SK-N-SH treated with all-trans-retinoic acid at 6 μM for 48 hours (cell line): ENCODE measurements at regions not wholly inside any gene's neighbourhood (a gene's known extent, or its start where the extent isn't known, plus 50 kb on each side); places are given as distances from the start of the nearest gene placed in this dataset.

ENCODE experiments used
- ATAC-seq: fragments of 200-7000 bp; cut with Tn5 transposase; 3 replicates; pipeline ENCODE4 v1.9.1; 2020; ENCODE audit warnings: mild to moderate bottlenecking, moderate library complexity
- ARNTL ChIP-seq: fragments of 450-650 bp; formaldehyde crosslinking; IDR thresholded peaks from 2 replicates; pipeline ENCODE4 v1.5.0; 2020; ENCODE audit warnings: low read depth, mild to moderate bottlenecking, moderate library complexity, borderline replicate concordance
- BACH2 ChIP-seq: fragments of 250-450 bp; sonication (Bioruptor Pico); IDR thresholded peaks from 2 replicates; pipeline ENCODE4 v1.9.0; 2021; ENCODE audit warnings: mild to moderate bottlenecking, borderline replicate concordance
- CREB5 ChIP-seq: fragments of 250-450 bp; sonication (Bioruptor Pico); IDR thresholded peaks from 2 replicates; pipeline ENCODE4 v1.5.1; 2020; ENCODE audit warnings: low read depth, mild to moderate bottlenecking, moderate library complexity
- CSDC2 ChIP-seq: fragments of 250-450 bp; sonication (Bioruptor Pico); IDR thresholded peaks from 2 replicates; pipeline ENCODE4 v1.5.0; 2020; ENCODE audit warnings: mild to moderate bottlenecking, moderate library complexity
- ESRRG ChIP-seq: fragments of 250-450 bp; sonication (Bioruptor Pico); IDR thresholded peaks from 2 replicates; pipeline ENCODE4 v1.6.1; 2021; ENCODE audit warnings: mild to moderate bottlenecking
- GLIS3 ChIP-seq: fragments of 250-450 bp; sonication (Bioruptor Pico); IDR thresholded peaks from 2 replicates; pipeline ENCODE4 v1.5.0; 2020; ENCODE audit warnings: mild to moderate bottlenecking, moderate library complexity
- ISL1 ChIP-seq: fragments of 250-450 bp; sonication (Bioruptor Pico); IDR thresholded peaks from 2 replicates; pipeline ENCODE4 v2.1.2; 2022; ENCODE audit warnings: mild to moderate bottlenecking, moderate library complexity
- OSR1 ChIP-seq: fragments of 250-450 bp; sonication (Bioruptor Pico); IDR thresholded peaks from 2 replicates; pipeline ENCODE4 v1.8.0; 2022; ENCODE audit warnings: moderate library complexity, mild to moderate bottlenecking, inconsistent platforms
- PPARA ChIP-seq: fragments of 250-450 bp; sonication (Bioruptor Pico); IDR thresholded peaks from 2 replicates; pipeline ENCODE4 v1.5.0; 2020; ENCODE audit warnings: mild to moderate bottlenecking, borderline replicate concordance
- RARB ChIP-seq: fragments of 250-450 bp; sonication (Bioruptor Pico); IDR thresholded peaks from 2 replicates; pipeline ENCODE4 v1.8.0; 2021; ENCODE audit warnings: mild to moderate bottlenecking, moderate library complexity
- SNAI2 ChIP-seq: fragments of 250-450 bp; sonication (Bioruptor Pico); IDR thresholded peaks from 2 replicates; pipeline ENCODE4 v1.5.0; 2020; ENCODE audit warnings: mild to moderate bottlenecking, moderate library complexity
- TCF4 ChIP-seq: fragments of 250-450 bp; sonication (Bioruptor Pico); IDR thresholded peaks from 2 replicates; pipeline ENCODE4 v1.8.0; 2021; ENCODE audit warnings: mild to moderate bottlenecking, moderate library complexity, borderline replicate concordance
- TOX ChIP-seq: fragments of 250-450 bp; sonication (Bioruptor Pico); IDR thresholded peaks from 2 replicates; pipeline ENCODE4 v1.8.0; 2021; ENCODE audit warnings: mild to moderate bottlenecking, moderate library complexity, borderline replicate concordance
- ZC3H10 ChIP-seq: fragments of 250-450 bp; sonication (Bioruptor Pico); IDR thresholded peaks from 2 replicates; pipeline ENCODE4 v1.5.1; 2021; ENCODE audit warnings: mild to moderate bottlenecking, moderate library complexity
- ZFP30 ChIP-seq: fragments of 450-650 bp; formaldehyde crosslinking; IDR thresholded peaks from 2 replicates; pipeline ENCODE4 v1.5.0; 2022; ENCODE audit warnings: mild to moderate bottlenecking, moderate library complexity
- ZNF565 ChIP-seq: fragments of 450-650 bp; formaldehyde crosslinking; conservative IDR thresholded peaks from 2 replicates; pipeline ENCODE4 v1.5.0; 2020; ENCODE audit warnings: low read depth, mild to moderate bottlenecking, moderate library complexity
- ZNF70 ChIP-seq: fragments of 450-650 bp; formaldehyde crosslinking; IDR thresholded peaks from 2 replicates; pipeline ENCODE4 v1.5.0; 2020; ENCODE audit warnings: mild to moderate bottlenecking, moderate library complexity
- ZNF8 ChIP-seq: fragments of 450-650 bp; formaldehyde crosslinking; IDR thresholded peaks from 2 replicates; pipeline ENCODE4 v1.5.0; 2020; ENCODE audit warnings: mild to moderate bottlenecking, moderate library complexity
- TF ChIP-seq, protein P1 (sequence below): fragments of 250-450 bp; sonication (Bioruptor Pico); IDR thresholded peaks from 2 replicates; pipeline ENCODE4 v1.8.0; 2021; ENCODE audit warnings: low read depth, mild to moderate bottlenecking, moderate library complexity, borderline replicate concordance
- TF ChIP-seq, protein P2 (sequence below): fragments of 250-450 bp; sonication (Bioruptor Pico); IDR thresholded peaks from 2 replicates; pipeline ENCODE4 v1.5.1; 2021; ENCODE audit warnings: mild to moderate bottlenecking, moderate library complexity
- TF ChIP-seq, protein P3 (sequence below): fragments of 250-450 bp; sonication (Bioruptor Pico); IDR thresholded peaks from 2 replicates; pipeline ENCODE4 v1.5.0; 2020; ENCODE audit warnings: mild to moderate bottlenecking, moderate library complexity
- TF ChIP-seq, protein P4 (sequence below): fragments of 250-450 bp; sonication (Bioruptor Pico); IDR thresholded peaks from 2 replicates; pipeline ENCODE4 v1.8.0; 2020; ENCODE audit warnings: mild to moderate bottlenecking, moderate library complexity, borderline replicate concordance

DNA sequence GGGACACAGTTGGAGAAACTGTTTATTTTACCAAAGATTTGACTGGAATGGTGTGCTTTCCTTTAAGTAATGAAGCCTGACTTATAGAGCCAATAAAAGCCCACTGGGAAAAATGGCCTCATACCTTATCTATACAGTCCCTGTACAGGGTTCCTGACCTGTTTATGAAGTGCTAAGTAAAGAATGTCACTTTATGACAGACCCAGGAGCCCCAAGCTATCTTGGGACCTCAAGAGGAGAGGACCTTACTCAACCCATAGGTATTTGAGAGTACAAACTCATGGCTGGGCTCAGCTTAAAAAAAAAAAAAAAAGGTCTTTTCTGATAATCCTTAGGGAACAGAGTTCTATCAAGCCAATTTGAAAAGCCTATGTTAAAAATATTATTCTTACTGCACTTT, 1389.3 kb downstream of the RAPGEF2 start:
- ATAC-seq, result no peak
- TF ChIP-seq PPARA (no peak), ISL1 (CRISPR knock-in tag) (no peak), SNAI2 (CRISPR knock-in tag) (no peak), ESRRG (CRISPR knock-in tag) (no peak), ZNF565 (CRISPR knock-in tag) (no peak), TOX (CRISPR knock-in tag) (no peak)
- TF ChIP-seq, protein P1, sequence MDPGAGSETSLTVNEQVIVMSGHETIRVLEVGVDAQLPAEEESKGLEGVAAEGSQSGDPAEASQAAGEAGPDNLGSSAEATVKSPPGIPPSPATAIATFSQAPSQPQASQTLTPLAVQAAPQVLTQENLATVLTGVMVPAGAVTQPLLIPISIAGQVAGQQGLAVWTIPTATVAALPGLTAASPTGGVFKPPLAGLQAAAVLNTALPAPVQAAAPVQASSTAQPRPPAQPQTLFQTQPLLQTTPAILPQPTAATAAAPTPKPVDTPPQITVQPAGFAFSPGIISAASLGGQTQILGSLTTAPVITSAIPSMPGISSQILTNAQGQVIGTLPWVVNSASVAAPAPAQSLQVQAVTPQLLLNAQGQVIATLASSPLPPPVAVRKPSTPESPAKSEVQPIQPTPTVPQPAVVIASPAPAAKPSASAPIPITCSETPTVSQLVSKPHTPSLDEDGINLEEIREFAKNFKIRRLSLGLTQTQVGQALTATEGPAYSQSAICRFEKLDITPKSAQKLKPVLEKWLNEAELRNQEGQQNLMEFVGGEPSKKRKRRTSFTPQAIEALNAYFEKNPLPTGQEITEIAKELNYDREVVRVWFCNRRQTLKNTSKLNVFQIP (CRISPR knock-in tag), result no peak

DNA sequence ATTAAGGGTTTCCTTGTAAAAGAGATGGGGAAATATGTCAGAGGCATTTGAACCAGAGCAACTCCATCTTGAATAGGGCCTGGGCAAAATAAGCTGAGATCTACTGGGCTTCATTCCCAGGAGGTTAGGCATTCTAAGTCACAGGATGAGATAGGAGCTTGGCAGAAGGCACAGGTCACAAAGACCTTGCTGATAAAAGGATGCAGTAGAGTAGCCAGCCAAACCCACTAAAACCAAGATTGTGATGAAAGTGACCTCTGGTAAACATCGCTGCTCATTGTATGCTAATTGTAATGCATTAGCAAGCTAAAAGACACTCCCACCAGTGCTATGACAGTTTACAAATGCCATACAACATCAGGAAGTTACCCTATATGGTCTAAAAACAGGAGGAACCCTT, 1390.3 kb downstream of the RAPGEF2 start:
- no peak for ATAC-seq
- TF ChIP-seq ZNF8 (CRISPR knock-in tag), result no peak
- TF ChIP-seq BACH2, result no peak
- TF ChIP-seq RARB, result no peak
- TF ChIP-seq CSDC2, result no peak
- TF ChIP-seq, protein P2, sequence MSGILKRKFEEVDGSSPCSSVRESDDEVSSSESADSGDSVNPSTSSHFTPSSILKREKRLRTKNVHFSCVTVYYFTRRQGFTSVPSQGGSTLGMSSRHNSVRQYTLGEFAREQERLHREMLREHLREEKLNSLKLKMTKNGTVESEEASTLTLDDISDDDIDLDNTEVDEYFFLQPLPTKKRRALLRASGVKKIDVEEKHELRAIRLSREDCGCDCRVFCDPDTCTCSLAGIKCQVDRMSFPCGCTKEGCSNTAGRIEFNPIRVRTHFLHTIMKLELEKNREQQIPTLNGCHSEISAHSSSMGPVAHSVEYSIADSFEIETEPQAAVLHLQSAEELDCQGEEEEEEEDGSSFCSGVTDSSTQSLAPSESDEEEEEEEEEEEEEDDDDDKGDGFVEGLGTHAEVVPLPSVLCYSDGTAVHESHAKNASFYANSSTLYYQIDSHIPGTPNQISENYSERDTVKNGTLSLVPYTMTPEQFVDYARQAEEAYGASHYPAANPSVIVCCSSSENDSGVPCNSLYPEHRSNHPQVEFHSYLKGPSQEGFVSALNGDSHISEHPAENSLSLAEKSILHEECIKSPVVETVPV (CRISPR knock-in tag), result no peak
- TF ChIP-seq OSR1 (CRISPR knock-in tag), result no peak
- TF ChIP-seq ARNTL (CRISPR knock-in tag), result no peak
- TF ChIP-seq ZNF70 (CRISPR knock-in tag), result no peak
- TF ChIP-seq TCF4 (CRISPR knock-in tag), result no peak
- TF ChIP-seq GLIS3, result no peak
- no peak for TF ChIP-seq TOX (CRISPR knock-in tag)
- TF ChIP-seq, protein P3, sequence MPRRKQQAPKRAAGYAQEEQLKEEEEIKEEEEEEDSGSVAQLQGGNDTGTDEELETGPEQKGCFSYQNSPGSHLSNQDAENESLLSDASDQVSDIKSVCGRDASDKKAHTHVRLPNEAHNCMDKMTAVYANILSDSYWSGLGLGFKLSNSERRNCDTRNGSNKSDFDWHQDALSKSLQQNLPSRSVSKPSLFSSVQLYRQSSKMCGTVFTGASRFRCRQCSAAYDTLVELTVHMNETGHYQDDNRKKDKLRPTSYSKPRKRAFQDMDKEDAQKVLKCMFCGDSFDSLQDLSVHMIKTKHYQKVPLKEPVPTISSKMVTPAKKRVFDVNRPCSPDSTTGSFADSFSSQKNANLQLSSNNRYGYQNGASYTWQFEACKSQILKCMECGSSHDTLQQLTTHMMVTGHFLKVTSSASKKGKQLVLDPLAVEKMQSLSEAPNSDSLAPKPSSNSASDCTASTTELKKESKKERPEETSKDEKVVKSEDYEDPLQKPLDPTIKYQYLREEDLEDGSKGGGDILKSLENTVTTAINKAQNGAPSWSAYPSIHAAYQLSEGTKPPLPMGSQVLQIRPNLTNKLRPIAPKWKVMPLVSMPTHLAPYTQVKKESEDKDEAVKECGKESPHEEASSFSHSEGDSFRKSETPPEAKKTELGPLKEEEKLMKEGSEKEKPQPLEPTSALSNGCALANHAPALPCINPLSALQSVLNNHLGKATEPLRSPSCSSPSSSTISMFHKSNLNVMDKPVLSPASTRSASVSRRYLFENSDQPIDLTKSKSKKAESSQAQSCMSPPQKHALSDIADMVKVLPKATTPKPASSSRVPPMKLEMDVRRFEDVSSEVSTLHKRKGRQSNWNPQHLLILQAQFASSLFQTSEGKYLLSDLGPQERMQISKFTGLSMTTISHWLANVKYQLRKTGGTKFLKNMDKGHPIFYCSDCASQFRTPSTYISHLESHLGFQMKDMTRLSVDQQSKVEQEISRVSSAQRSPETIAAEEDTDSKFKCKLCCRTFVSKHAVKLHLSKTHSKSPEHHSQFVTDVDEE (CRISPR knock-in tag), result no peak
- TF ChIP-seq, protein P4, sequence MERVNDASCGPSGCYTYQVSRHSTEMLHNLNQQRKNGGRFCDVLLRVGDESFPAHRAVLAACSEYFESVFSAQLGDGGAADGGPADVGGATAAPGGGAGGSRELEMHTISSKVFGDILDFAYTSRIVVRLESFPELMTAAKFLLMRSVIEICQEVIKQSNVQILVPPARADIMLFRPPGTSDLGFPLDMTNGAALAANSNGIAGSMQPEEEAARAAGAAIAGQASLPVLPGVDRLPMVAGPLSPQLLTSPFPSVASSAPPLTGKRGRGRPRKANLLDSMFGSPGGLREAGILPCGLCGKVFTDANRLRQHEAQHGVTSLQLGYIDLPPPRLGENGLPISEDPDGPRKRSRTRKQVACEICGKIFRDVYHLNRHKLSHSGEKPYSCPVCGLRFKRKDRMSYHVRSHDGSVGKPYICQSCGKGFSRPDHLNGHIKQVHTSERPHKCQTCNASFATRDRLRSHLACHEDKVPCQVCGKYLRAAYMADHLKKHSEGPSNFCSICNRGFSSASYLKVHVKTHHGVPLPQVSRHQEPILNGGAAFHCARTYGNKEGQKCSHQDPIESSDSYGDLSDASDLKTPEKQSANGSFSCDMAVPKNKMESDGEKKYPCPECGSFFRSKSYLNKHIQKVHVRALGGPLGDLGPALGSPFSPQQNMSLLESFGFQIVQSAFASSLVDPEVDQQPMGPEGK (CRISPR knock-in tag), result no peak
- no peak for TF ChIP-seq ZNF565 (CRISPR knock-in tag)
- no peak for TF ChIP-seq CREB5 (CRISPR knock-in tag)
- TF ChIP-seq SNAI2 (CRISPR knock-in tag), result no peak
- no peak for TF ChIP-seq PPARA
- TF ChIP-seq ESRRG (CRISPR knock-in tag), result no peak
- TF ChIP-seq ZFP30 (CRISPR knock-in tag), result no peak

DNA sequence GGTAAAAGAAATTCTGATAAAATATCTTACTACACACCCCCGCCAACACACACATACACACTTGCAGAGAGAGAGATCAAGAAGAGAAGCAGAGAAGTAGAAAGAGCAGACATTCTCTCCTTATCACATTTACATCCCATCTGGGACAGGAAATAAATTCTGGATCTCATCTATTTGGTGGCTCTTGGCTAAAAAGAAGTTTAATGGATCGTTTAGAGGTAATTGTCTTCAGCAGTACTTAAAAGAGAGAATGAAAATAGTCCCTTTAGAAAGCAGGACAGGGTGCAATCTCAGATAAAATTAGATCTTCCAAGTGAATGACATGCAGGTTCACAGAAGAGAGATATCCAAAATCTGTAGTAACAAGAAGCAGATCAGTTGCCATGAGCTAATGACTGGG, 1392.5 kb downstream of the RAPGEF2 start:
- ATAC-seq, result no peak
- peak; percentile 63; the same call in 1 of the 2 replicates for TF ChIP-seq TCF4 (CRISPR knock-in tag)
- TF ChIP-seq ISL1 (CRISPR knock-in tag), result peak; percentile 59
- TF ChIP-seq, protein P3 (CRISPR knock-in tag), result 0 out of 2 replicates have a peak, but pooled peaks have one; percentile 50
- TF ChIP-seq ZC3H10 (CRISPR knock-in tag), result no peak
- TF ChIP-seq, protein P2 (CRISPR knock-in tag), result no peak
- TF ChIP-seq ARNTL (CRISPR knock-in tag), result no peak
